ENCODE measurements at regions not wholly inside any gene's neighbourhood (a gene's known extent, or its start where the extent isn't known, plus 50 kb on each side); places are given as distances from the start of the nearest gene placed in this dataset.

GRCh38 chr5:159441441-159441840, 111.2 kb upstream of the IL12B start:
- TF ChIP-seq GATA3 (IDR thresholded peaks at IDR 0.05; ENCODE audit: low read depth, low read length) (no peak), GATA2 (IDR thresholded peaks at IDR 0.05; ENCODE audit: low read depth, low read length) (no peak)

All from SH-SY5Y (cell line).